Activated CD8-positive, alpha-beta T cell treated with anti-CD3 and anti-CD28 coated beads for 36 hours (primary cell): ENCODE measurements at regions not wholly inside any gene's neighbourhood (a gene's known extent, or its start where the extent isn't known, plus 50 kb on each side); places are given as distances from the start of the nearest gene placed in this dataset.

Source experiments
- ATAC-seq: fragments of 200-7000 bp; cut with Tn5 transposase; one replicate; pipeline ENCODE4 v1.10.0; 2021; ENCODE audit warnings: mild to moderate bottlenecking, moderate library complexity
- CTCF ChIA-PET: fragments of 350-600 bp; sonication (Branson Sonifier 250); formaldehyde crosslinking; loops from one replicate; lab custom pipeline; 2021; ENCODE audit warnings: antibody characterized with exemption; lab: Charles Lee
- POLR2A ChIA-PET: fragments of 350-600 bp; sonication (Branson Sonifier 250); formaldehyde crosslinking; loops from one replicate; lab custom pipeline; 2021; ENCODE audit warnings: antibody characterized with exemption; lab: Charles Lee
- DNase-seq: peaks from one replicate; pipeline ENCODE4 v3.0.0-alpha.2; 2020
- H3K27ac Mint-ChIP-seq: one replicate; pipeline ENCODE4 v1.8.0; 2021; ENCODE audit warnings: mild to moderate bottlenecking, mixed read lengths
- H3K27me3 Mint-ChIP-seq: one replicate; pipeline ENCODE4 v1.8.0; 2021; ENCODE audit warnings: mixed read lengths
- H3K36me3 Mint-ChIP-seq: one replicate; pipeline ENCODE4 v1.8.0; 2021; ENCODE audit warnings: low read depth, mixed read lengths
- H3K4me1 Mint-ChIP-seq: one replicate; pipeline ENCODE4 v1.8.0; 2021; ENCODE audit warnings: low read depth, mixed read lengths
- H3K4me3 Mint-ChIP-seq: one replicate; pipeline ENCODE4 v1.8.0; 2021; ENCODE audit warnings: mild to moderate bottlenecking, moderate library complexity, mixed read lengths
- H3K9me3 Mint-ChIP-seq: one replicate; pipeline ENCODE4 v1.8.0; 2021; ENCODE audit warnings: mixed read lengths
- intact Hi-C: fragments of 100-400 bp; cut with micrococcal nuclease; formaldehyde crosslinking; loops from one replicate; pipeline ENCODE4 v1.10.0; 2022
- TF ChIP-seq, protein P1 (sequence below): fragments of 200-600 bp; IDR thresholded peaks from one replicate; pipeline ENCODE4 v1.8.0; 2022; ENCODE audit warnings: antibody characterized with exemption, mild to moderate bottlenecking

- Mint-ChIP-seq H3K27me3 (no peaks in the 10 kb centered on the region), H3K36me3 (no peaks in the 10 kb centered on the region), H3K4me1 (peaks cover 3% of the 10 kb centered on the region), H3K4me3 (no peak overlapping the region), H3K9me3 (no peaks in the 10 kb centered on the region), H3K27ac (no peak overlapping the region)
- intact Hi-C loops: no loop called here
- TF ChIP-seq, protein P1, sequence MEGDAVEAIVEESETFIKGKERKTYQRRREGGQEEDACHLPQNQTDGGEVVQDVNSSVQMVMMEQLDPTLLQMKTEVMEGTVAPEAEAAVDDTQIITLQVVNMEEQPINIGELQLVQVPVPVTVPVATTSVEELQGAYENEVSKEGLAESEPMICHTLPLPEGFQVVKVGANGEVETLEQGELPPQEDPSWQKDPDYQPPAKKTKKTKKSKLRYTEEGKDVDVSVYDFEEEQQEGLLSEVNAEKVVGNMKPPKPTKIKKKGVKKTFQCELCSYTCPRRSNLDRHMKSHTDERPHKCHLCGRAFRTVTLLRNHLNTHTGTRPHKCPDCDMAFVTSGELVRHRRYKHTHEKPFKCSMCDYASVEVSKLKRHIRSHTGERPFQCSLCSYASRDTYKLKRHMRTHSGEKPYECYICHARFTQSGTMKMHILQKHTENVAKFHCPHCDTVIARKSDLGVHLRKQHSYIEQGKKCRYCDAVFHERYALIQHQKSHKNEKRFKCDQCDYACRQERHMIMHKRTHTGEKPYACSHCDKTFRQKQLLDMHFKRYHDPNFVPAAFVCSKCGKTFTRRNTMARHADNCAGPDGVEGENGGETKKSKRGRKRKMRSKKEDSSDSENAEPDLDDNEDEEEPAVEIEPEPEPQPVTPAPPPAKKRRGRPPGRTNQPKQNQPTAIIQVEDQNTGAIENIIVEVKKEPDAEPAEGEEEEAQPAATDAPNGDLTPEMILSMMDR: no peak
- POLR2A ChIA-PET: no interaction called here
- CTCF ChIA-PET: no interaction called here
- DNase-seq: no peak
- no peak for ATAC-seq
These were observed 827.0 kb downstream of the BCL11A start for GRCh38 chr2:59726228-59727120.

DNA sequence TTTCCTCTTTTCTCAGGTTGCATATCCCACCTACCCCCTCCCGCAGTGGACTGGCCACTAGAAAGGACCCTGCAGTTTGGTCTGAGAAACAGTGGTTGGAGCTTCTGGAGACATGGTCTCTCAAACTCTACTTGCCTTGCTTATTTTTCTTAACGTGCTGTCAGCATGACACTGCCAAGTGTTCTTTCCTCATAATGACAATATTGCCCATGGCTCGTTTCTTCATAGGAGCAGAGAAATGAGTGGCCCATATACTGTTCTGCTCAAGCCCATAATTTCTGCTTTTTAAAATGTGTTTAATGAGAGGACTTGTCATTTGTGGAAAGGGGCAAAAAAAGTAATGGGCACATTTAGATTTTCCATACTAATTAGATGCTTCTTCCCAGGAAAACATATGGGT is 828.7 kb downstream of the BCL11A start:
- ATAC-seq (no peak), DNase-seq (no peak)
- ChIA-PET POLR2A (interaction anchor here (0.9 kb wide), 1 partner anchor 9 kb away, joined by 3 read pairs; no protein-coding TSS in a partner anchor), CTCF (no interaction called here)
- Mint-ChIP-seq H3K9me3 (no peaks in the 10 kb centered on the region), H3K27ac (no peak overlapping the region), H3K4me1 (peaks cover 3% of the 10 kb centered on the region), H3K27me3 (no peaks in the 10 kb centered on the region), H3K36me3 (no peaks in the 10 kb centered on the region), H3K4me3 (no peak overlapping the region)
- TF ChIP-seq, protein P1: no peak
- intact Hi-C loops: no loop called here

DNA sequence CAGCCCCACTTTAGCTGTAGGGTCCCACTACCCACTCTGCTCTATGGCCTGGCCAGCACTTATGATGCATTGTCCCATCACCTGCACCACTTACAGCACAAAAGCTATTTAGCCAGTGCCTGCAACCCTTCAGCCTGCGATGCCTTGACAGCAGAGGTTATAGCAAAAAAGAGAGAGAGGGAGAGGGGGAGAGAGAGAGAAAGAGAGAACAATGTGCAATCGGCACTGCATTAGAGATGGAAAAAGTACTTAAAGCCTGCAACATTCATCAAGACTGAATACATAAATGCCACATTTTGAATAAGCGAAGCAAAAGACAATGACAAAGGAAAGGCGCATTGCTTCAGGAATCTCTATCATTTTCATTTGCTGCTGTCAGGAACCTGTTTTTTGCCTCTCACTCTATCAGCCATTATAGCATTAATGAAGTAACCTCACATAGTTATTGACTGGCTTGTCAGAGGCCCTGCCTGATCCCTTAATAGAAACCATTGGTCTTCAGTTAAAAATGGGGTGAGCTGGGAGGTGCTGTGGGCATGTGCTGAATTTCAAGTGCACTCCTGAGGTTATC is 833.1 kb downstream of the BCL11A start:
- H3K27ac Mint-ChIP-seq: no peak overlapping the region
- TF ChIP-seq, protein P1: no peak
- intact Hi-C loops: no loop called here
- H3K4me1 Mint-ChIP-seq: no peaks in the 10 kb centered on the region
- no peak for ATAC-seq
- H3K36me3 Mint-ChIP-seq: no peaks in the 10 kb centered on the region
- ChIA-PET POLR2A (no interaction called here), CTCF (no interaction called here)
- no peak for DNase-seq
- H3K9me3 Mint-ChIP-seq: no peaks in the 10 kb centered on the region
- no peak overlapping the region for H3K4me3 Mint-ChIP-seq
- no peaks in the 10 kb centered on the region for H3K27me3 Mint-ChIP-seq

DNA sequence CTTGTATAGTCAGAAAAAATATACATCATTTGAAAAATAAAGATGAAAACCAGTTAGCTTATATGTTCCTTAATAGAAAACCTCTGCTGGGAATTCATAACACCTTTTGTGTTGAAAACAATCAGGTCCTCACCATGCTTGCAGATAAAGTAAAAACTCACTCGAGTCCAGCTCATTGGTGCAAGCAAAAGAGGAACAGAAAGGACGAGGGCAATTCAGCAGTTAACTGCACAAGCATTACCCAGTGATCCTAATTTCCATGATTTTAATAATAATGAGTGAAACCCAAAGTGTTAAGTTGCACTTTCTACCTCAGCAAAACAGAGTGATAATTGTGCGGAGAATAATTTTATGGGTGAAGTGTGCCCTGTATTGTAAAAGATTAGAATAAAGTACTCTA is 839.9 kb downstream of the BCL11A start:
- Mint-ChIP-seq H3K4me3 (no peak overlapping the region), H3K9me3 (no peaks in the 10 kb centered on the region), H3K27ac (no peak overlapping the region), H3K4me1 (no peaks in the 10 kb centered on the region), H3K36me3 (no peaks in the 10 kb centered on the region), H3K27me3 (no peaks in the 10 kb centered on the region)
- DNase-seq: no peak
- ChIA-PET POLR2A (no interaction called here), CTCF (no interaction called here)
- TF ChIP-seq, protein P1: no peak
- intact Hi-C loops: no loop called here
- no peak for ATAC-seq

DNA sequence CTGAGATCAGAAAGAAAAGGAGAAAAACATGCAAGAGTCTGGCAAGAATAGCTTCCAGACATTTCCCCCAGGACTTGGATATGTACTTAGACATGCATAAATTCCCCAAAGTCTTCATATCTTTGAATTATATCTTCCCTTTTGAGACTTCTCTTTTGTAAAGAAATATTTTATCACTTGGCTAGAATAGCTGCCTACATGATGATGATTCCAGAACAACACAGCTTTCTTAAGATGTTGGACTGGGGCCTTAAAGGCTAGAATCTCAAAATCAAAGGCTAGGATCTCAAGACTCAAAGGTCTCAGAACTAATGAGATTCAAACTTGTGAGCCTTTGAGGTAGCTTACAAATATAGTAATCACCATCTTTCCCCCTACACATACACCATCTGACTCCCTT is 842.3 kb downstream of the BCL11A start:
- no peaks in the 10 kb centered on the region for H3K36me3 Mint-ChIP-seq
- H3K27me3 Mint-ChIP-seq: no peaks in the 10 kb centered on the region
- intact Hi-C loops: no loop called here
- TF ChIP-seq, protein P1: no peak
- no peak for ATAC-seq
- H3K4me1 Mint-ChIP-seq: no peaks in the 10 kb centered on the region
- POLR2A ChIA-PET: no interaction called here
- no peaks in the 10 kb centered on the region for H3K9me3 Mint-ChIP-seq
- no peak overlapping the region for H3K4me3 Mint-ChIP-seq
- CTCF ChIA-PET: interaction anchor here (0.8 kb wide), 1 partner anchor 126 kb away, joined by 3 read pairs; no protein-coding TSS in a partner anchor
- DNase-seq: no peak
- no peak overlapping the region for H3K27ac Mint-ChIP-seq
